Kidney (tissue), 13 donors: ENCODE measurements at regions not wholly inside any gene's neighbourhood (a gene's known extent, or its start where the extent isn't known, plus 50 kb on each side); places are given as distances from the start of the nearest gene placed in this dataset.

Experiments used
- DNase-seq, 5 donors: peaks; one replicate each; pipeline ENCODE4 v3.0.0-alpha.2; 2013 to 2020
- FAIRE-seq: peaks from 2 replicates; lab custom pipeline; 2012; peaks lifted over from hg19 to GRCh38; lab: Jason Lieb, UNC
- H3K27ac ChIP-seq, 2 donors: one replicate each; pipeline ENCODE4 v1.7.0; 2013; ENCODE audit warnings: low read depth in 2 of 2, low read length in 2 of 2, inconsistent platforms in 1 of 2
- H3K27me3 ChIP-seq: one replicate; pipeline ENCODE4 v1.7.1; 2013; ENCODE audit warnings: low read length, inconsistent platforms; ENCODE audit not compliant: control insufficient read depth, insufficient read depth
- H3K36me3 ChIP-seq, 3 donors: one replicate each; pipeline versions ENCODE4 v1.7.0 to v1.7.1; 2013; ENCODE audit warnings: low read length in 3 of 3, control low read depth in 1 of 3, inconsistent platforms in 1 of 3; ENCODE audit not compliant: insufficient read depth in 3 of 3, control insufficient read depth in 2 of 3
- H3K4me1 ChIP-seq, 3 donors: one replicate each; pipeline versions ENCODE4 v1.7.0 to v1.7.1; 2013; ENCODE audit warnings: low read length in 3 of 3, inconsistent platforms in 1 of 3, low read depth in 1 of 3; ENCODE audit not compliant: control insufficient read depth in 2 of 3, insufficient read depth in 2 of 3
- H3K4me3 ChIP-seq, 3 donors: one replicate each; pipeline versions ENCODE4 v1.7.0 to v1.8.1; 2013; ENCODE audit warnings: low read length in 3 of 3, control low read depth in 1 of 3, inconsistent platforms in 1 of 3
- H3K9ac ChIP-seq, 3 donors: one replicate each; pipeline versions ENCODE4 v1.7.0 to v1.7.1; 2013; ENCODE audit warnings: low read length in 3 of 3, control low read depth in 1 of 3, inconsistent platforms in 1 of 3
- H3K9me3 ChIP-seq, 3 donors: one replicate each; pipeline versions ENCODE4 v1.7.0 to v1.7.1; 2013; ENCODE audit warnings: low read length in 3 of 3, control low read depth in 1 of 3, inconsistent platforms in 1 of 3; ENCODE audit not compliant: control insufficient read depth in 2 of 3, insufficient read depth in 1 of 3
- CTCF ChIP-seq: IDR thresholded peaks from 3 replicates; pipeline ENCODE4 v1.5.1; 2012; ENCODE audit warnings: mild to moderate bottlenecking, moderate library complexity, borderline replicate concordance; ENCODE audit not compliant: insufficient read depth; ENCODE audit errors: extremely low read depth
- intact Hi-C: fragments of 100-400 bp; cut with DNase I; formaldehyde crosslinking; loops from one replicate; pipeline ENCODE4 v1.11.1; 2022
- donor health status: control.
- donor health status: control.
- donor health status: control.
- donor health status: control.
- donor health status: control.
- donor health status: DM: yes; HTN: yes; CAD: no.
- donor health status: Normal renal cell carcinoma (clear cell type).

- FAIRE-seq = no peak
- Histone ChIP-seq H3K4me1 (no peaks in the 10 kb centered on the region), H3K27me3 (peaks cover 3% of the 10 kb centered on the region), H3K27ac (no peak overlapping the region), H3K4me3 (no peak overlapping the region), H3K9me3 (no peaks in the 10 kb centered on the region), H3K36me3 (no peaks in the 10 kb centered on the region), H3K9ac (no peak overlapping the region)
- DNase-seq = no peak
- intact Hi-C loops = no loop called here
- TF ChIP-seq CTCF = no peak
Observed at GRCh38 chr7:128154504-128154903, 86.6 kb upstream of the LEP start.

DNA sequence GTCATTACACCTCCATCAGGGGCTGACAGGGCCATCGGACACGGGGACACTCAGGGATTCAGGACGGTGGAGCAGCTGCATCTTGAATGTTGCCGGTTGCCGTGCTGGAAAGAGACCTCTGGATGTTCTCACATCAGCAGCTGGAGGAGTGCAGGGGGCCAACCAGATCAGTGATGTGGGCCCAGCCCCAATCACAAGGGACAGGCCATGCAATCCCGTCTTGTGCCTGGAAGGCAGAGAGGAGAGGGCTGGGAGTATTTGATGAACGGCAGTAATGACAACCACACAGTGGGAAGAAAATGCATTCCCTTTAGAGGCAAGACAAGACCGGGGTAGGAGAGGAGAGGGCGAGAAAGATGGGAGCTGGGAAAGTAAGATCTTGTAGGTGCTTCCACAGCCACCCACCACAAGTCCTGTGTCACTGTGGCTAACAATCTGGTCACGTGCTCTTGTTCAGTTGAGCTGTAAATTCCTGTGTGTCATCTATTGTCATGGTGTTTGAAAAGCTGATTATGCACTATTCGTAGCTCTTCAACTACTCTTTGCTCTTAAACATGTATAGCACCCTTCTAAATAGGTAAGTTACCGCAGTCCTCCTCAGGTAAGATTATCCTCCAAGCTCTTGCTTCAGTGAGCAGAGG is 85.9 kb upstream of the LEP start:
- no peak for TF ChIP-seq CTCF

DNA sequence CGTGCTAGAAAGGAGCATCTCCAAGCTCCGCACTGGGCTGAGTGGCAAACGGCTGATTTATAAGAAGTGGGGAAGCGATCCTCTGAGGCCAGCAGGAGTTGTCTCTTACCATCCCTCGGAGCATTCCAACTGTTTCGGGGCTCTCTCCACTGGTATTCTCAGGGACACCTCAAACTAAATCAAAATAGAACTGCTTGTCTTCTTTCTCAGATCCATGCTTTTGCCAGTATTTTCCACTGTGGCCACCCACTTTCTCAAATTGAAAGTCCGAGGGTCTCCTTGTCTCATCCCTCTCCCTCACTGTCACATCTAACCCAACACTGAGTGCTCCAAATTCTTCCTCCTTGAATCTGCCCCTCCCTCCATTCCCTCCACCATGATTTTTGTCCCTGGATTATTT is 83.2 kb upstream of the LEP start:
- Histone ChIP-seq H3K36me3 (no peaks in the 10 kb centered on the region), H3K27ac (no peak overlapping the region), H3K9me3 (no peaks in the 10 kb centered on the region), H3K4me3 (no peak overlapping the region), H3K9ac (no peak overlapping the region), H3K27me3 (no peaks in the 10 kb centered on the region), H3K4me1 (no peaks in the 10 kb centered on the region)
- FAIRE-seq (no peak), DNase-seq (no peak)
- intact Hi-C loops = no loop called here
- TF ChIP-seq CTCF = no peak

More for the DNA sequence above, 85.9 kb upstream of the LEP start:
- no peaks in the 10 kb centered on the region for H3K36me3 ChIP-seq
- H3K27ac ChIP-seq = no peak overlapping the region
- H3K9me3 ChIP-seq = no peaks in the 10 kb centered on the region
- no peak overlapping the region for H3K4me3 ChIP-seq
- DNase-seq = peak in 1 of 5 donors; percentile 23
- intact Hi-C loops = no loop called here
- FAIRE-seq = no peak
- no peak overlapping the region for H3K9ac ChIP-seq
- peaks cover 3% of the 10 kb centered on the region for H3K27me3 ChIP-seq
- H3K4me1 ChIP-seq = no peaks in the 10 kb centered on the region

- H3K4me3 ChIP-seq = no peak overlapping the region
- TF ChIP-seq CTCF = no peak
- no peak for FAIRE-seq
- H3K9ac ChIP-seq = no peak overlapping the region
- H3K27ac ChIP-seq = no peak overlapping the region
- no peaks in the 10 kb centered on the region for H3K4me1 ChIP-seq
- H3K36me3 ChIP-seq = no peaks in the 10 kb centered on the region
- no peaks in the 10 kb centered on the region for H3K9me3 ChIP-seq
- peak in 1 of 5 donors; percentile 4 for DNase-seq
- no peaks in the 10 kb centered on the region for H3K27me3 ChIP-seq
- intact Hi-C loops = no loop called here
Observed at GRCh38 chr7:128158370-128158769, 82.7 kb upstream of the LEP start.
